ENCODE measurements at regions not wholly inside any gene's neighbourhood (a gene's known extent, or its start where the extent isn't known, plus 50 kb on each side); places are given as distances from the start of the nearest gene placed in this dataset.

DNA sequence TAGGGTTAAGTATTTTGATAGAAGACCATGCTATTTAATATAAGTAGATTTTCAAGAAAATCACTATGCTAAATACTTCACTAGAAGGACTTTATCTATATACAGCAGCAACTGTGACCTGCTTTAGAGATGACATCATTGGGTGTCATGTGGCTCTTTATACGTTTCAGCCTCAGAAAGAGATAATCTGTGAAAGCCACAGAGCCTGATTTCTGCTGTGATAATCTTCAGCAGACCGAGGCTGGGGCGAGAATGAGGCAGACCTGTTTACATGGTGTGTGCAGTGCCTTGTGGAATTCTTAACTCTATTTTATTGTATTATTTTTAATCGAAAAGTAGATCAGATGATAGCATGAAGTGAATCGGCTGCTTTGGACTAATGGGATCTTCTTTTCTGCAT, 471.2 kb downstream of the MFSD1 start:
- ChIA-PET POLR2A (no interaction called here), CTCF (interaction anchor here (1.2 to 1.6 kb wide), 2 partner anchors 8 to 556 kb away, joined by 4 to 7 read pairs; no protein-coding TSS in a partner anchor)
- TF ChIP-seq ZNF302 (tag by site-specific recombination; IDR thresholded peaks at IDR 0.05; ENCODE audit: low read depth) (no peak), ZNF629 (tag by site-specific recombination; IDR thresholded peaks at IDR 0.05) (peak; percentile 30; the same call in 1 of the 2 replicates), ZNF350 (tag by site-specific recombination; IDR thresholded peaks at IDR 0.05) (no peak), ZBTB44 (tag by site-specific recombination; IDR thresholded peaks at IDR 0.05) (no peak), ZBTB17 (tag by site-specific recombination; IDR thresholded peaks at IDR 0.05) (peak; percentile 67), SCRT1 (tag by site-specific recombination; IDR thresholded peaks at IDR 0.05; ENCODE audit: borderline replicate concordance) (no peak), ZNF596 (tag by site-specific recombination; IDR thresholded peaks at IDR 0.05) (no peak), ZNF664 (tag by site-specific recombination; IDR thresholded peaks at IDR 0.05) (no peak), PRDM1 (tag by site-specific recombination; IDR thresholded peaks at IDR 0.05) (no peak), ZEB2 (tag by site-specific recombination; IDR thresholded peaks at IDR 0.05) (no peak), PRDM10 (tag by site-specific recombination; IDR thresholded peaks at IDR 0.05) (no peak), ZFHX2 (tag by site-specific recombination; conservative IDR thresholded peaks at IDR 0.05) (no peak), ZNF426 (tag by site-specific recombination; IDR thresholded peaks at IDR 0.05) (no peak), ZNF768 (tag by site-specific recombination; IDR thresholded peaks at IDR 0.05) (no peak), ZFP3 (tag by site-specific recombination; IDR thresholded peaks at IDR 0.05; ENCODE audit: low read depth) (no peak), MEIS1 (CRISPR knock-in tag; IDR thresholded peaks at IDR 0.05; ENCODE audit: borderline replicate concordance) (no peak), ZNF366 (tag by site-specific recombination; conservative IDR thresholded peaks at IDR 0.05) (0 out of 2 replicates have a peak, but pooled peaks have one; percentile 30), ZBTB21 (tag by site-specific recombination; IDR thresholded peaks at IDR 0.05) (peak; percentile 40; the same call in 1 of the 2 replicates), ZNF140 (tag by site-specific recombination; IDR thresholded peaks at IDR 0.05) (no peak), ZNF549 (tag by site-specific recombination; IDR thresholded peaks at IDR 0.05) (no peak), ZNF324 (tag by site-specific recombination; IDR thresholded peaks at IDR 0.05) (no peak), ZNF280D (tag by site-specific recombination; IDR thresholded peaks at IDR 0.05) (no peak), ZNF626 (tag by site-specific recombination; IDR thresholded peaks at IDR 0.05) (no peak)
- TF ChIP-seq, protein P1, sequence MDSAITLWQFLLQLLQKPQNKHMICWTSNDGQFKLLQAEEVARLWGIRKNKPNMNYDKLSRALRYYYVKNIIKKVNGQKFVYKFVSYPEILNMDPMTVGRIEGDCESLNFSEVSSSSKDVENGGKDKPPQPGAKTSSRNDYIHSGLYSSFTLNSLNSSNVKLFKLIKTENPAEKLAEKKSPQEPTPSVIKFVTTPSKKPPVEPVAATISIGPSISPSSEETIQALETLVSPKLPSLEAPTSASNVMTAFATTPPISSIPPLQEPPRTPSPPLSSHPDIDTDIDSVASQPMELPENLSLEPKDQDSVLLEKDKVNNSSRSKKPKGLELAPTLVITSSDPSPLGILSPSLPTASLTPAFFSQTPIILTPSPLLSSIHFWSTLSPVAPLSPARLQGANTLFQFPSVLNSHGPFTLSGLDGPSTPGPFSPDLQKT (IDR thresholded peaks at IDR 0.05; ENCODE audit: borderline replicate concordance, low read depth, low read length): no peak
- TF ChIP-seq, protein P2, sequence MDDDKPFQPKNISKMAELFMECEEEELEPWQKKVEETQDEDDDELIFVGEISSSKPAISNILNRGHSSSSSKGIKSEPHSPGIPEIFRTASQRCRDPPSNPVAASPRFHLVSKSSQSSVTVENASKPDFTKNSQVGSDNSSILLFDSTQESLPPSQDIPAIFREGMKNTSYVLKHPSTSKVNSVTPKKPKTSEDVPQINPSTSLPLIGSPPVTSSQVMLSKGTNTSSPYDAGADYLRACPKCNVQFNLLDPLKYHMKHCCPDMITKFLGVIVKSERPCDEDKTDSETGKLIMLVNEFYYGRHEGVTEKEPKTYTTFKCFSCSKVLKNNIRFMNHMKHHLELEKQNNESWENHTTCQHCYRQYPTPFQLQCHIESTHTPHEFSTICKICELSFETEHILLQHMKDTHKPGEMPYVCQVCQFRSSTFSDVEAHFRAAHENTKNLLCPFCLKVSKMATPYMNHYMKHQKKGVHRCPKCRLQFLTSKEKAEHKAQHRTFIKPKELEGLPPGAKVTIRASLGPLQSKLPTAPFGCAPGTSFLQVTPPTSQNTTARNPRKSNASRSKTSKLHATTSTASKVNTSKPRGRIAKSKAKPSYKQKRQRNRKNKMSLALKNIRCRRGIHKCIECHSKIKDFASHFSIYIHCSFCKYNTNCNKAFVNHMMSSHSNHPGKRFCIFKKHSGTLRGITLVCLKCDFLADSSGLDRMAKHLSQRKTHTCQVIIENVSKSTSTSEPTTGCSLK (tag by site-specific recombination; IDR thresholded peaks at IDR 0.05): no peak
- TF ChIP-seq, protein P3, sequence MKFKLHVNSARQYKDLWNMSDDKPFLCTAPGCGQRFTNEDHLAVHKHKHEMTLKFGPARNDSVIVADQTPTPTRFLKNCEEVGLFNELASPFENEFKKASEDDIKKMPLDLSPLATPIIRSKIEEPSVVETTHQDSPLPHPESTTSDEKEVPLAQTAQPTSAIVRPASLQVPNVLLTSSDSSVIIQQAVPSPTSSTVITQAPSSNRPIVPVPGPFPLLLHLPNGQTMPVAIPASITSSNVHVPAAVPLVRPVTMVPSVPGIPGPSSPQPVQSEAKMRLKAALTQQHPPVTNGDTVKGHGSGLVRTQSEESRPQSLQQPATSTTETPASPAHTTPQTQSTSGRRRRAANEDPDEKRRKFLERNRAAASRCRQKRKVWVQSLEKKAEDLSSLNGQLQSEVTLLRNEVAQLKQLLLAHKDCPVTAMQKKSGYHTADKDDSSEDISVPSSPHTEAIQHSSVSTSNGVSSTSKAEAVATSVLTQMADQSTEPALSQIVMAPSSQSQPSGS (tag by site-specific recombination; IDR thresholded peaks at IDR 0.05; ENCODE audit: low read depth): peak; percentile 69
- no peak overlapping the region for H3K4me3 ChIP-seq (ENCODE audit: low read depth, low read length)
- no peaks in the 10 kb centered on the region for H3K9me3 ChIP-seq (ENCODE audit: control insufficient read depth, insufficient read depth, low read depth, low read length)
- no peaks in the 10 kb centered on the region for H3K36me3 ChIP-seq (ENCODE audit: control insufficient read depth in 2 of 2, insufficient read depth in 1 of 2, low read length in 2 of 2)
- H3K27ac ChIP-seq (ENCODE audit: extremely low read depth, low read depth, low read length): no peak overlapping the region
- no peaks in the 10 kb centered on the region for H3K4me1 ChIP-seq (ENCODE audit: control insufficient read depth, insufficient read depth, low read length)

Data from HEK293 (cell line).